Hematopoietic multipotent progenitor cell treated with erythropoietin and hydrocortisone succinate and interleukin-3 and kit ligand, for 15 days (in vitro differentiated cells): ENCODE measurements at regions not wholly inside any gene's neighbourhood (a gene's known extent, or its start where the extent isn't known, plus 50 kb on each side); places are given as distances from the start of the nearest gene placed in this dataset.

Source experiments
- DNase-seq: peaks from one replicate; pipeline ENCODE4 v3.0.0-alpha.2; 2015; ENCODE audit warnings: low spot score

DNA sequence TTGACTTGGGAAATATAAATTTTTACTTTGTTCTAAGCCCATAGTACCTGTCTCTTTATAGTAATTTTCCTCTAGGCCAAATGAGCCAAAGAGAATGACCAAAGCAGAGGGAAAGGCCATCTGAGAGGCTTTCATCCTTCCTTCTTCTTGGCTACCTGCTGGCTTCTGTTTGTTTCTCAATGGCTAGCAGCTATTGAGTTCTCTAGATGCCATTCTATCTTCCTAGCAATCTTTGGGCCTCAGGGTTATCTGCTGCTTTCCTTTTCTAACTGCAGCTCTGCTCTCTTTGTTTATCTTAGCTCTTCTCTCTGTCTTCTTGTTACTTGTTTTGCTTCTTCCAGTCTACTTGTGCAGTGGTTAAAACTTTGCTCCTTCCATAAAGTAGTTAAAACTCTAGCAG lies 601.1 kb upstream of the NRXN1 start:
- no peak for DNase-seq

DNA sequence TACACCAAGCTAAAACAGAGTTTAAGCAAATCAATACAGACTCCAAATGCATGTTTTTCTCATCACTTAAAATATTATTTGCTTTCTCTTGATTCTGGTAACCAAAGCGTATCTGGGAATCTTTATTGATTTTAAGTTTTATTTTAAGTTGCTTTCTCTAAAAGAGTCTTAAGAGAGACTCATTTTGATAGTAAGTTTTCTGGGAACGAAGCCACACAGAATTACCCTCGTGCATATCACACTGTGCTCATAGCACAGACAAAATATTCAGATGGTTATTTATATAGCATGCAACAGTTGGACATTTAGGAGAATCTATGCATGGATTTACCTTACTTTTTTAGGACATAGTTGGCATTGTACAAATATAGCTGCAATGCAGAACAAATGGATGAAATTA lies 597.5 kb upstream of the NRXN1 start:
- no peak for DNase-seq

DNA sequence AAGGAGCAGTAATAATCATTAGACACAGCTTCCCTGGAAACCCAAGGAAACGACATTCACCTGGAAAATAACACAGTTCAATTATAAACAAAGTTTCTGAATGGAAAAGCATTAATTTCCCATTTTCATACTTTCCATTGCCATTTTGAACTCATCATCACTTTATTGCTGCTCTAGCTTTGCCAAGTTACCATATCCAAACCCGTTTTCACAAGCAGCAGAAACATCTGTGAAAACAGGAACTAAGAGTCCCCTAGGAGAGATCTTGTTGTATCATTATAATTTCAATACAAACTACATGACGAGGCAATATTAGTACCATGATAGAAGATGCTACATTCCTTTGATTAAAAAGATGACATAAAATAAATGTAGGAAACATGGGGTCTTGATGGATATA lies 597.0 kb upstream of the NRXN1 start:
- DNase-seq = no peak

DNA sequence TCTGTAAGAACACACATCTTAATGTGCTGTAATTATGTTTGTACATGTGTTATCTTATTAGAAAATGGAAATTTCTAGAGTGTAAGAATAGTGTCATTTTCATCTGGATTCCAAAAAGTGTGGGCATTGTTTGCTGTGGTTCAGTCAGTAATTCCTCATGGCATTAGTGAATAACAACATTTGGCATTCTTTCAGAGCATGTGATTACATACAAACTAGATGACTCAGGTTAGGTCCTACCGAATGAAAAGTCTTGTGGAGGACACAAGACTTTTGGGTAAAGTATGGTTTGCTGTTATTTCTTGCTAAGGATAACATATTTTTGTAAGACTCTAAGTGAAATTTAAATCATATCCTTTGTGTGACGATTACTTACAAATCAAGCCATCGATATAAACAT lies 593.1 kb upstream of the NRXN1 start:
- DNase-seq = no peak

DNA sequence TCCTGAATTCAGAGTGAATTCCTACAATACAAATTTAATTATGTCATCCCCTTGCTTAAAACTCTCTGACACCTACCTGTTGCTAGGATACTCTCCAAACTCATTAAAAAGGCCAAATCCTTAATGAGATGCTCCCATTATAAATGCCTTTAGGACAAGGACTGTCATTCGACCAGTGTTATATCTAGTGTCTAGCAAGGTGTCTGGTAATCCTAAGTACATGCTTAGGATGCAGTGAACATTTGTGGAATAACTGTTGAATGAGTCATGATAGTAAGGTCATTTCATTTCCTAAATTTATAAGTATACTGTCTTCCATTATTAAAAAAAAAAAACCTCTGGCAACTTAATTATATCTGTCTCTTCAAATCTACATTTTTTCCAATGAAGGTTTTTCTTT lies 588.9 kb upstream of the NRXN1 start:
- no peak for DNase-seq

DNA sequence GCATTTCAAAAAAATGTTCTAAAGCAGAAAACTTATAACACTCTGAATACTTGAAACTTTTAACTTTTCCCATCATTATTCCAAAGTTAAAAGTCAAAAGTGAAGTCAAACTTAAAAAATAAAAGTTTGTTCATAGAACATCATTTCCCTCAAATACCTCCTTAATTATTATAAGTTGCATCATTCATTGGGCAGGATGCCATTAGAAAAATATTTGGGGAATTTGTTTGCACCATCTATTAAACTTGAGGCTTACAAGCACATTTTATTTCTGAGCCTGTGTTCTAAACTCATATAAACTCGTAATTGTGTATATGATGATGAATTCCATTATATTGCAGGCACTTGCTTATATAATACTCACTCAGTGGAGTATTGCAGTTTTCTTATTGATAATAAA lies 588.0 kb upstream of the NRXN1 start:
- no peak for DNase-seq

DNA sequence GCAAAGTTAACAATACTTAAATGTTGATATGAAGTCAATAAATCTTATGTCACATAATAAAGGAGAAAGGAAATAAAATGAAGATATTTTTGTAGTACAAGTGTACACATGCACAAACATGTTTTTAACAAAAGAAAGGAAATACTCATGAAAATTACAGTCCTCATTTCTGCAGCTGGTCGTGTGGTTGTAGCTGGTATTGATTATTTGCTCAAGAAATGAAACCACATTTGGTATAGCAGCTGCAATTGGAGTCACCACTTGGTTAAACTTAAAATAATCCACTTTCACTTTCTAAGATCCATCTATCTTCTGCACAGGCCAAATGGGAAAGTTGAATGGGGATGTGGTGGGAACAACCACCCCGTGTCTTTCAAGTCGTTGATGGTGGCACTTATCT lies 580.5 kb upstream of the NRXN1 start:
- DNase-seq = no peak

DNA sequence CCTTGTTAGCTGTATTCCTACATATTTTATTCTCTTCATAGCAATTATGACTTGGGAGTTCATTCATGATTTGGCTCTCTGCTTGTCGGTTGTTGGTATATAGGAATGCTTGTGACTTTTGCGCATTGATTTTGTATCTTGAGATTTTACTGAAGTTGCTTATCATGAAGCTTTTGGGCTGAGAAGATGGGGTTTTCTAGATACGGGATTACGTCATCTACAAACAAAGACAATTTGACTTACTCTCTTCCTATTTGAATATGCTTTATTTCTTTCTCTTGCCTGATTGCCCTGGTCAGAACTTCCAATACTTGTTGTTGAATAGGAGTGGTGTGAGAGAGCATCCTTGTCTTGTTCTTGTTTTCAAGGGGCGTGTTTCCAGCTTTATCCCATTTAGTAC lies 569.8 kb upstream of the NRXN1 start:
- no peak for DNase-seq

DNA sequence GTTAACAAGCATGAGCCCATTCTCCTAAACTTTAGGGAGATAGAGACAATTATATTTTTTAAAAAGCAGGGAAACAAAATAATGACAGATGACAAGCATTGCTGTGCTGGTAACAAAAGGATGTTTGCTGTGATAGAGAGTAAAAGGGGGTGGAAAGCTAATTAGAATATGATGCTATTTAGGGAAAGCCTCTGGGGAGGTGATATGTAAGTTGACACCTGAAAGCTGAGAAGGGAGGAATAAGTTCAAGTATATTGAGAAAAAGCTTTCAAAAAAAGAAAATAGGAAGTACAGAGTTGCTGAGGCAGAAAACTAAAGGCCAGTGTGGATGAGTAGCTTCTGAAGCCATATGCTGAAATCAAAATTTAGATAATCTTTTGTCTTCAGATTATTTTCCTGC lies 565.2 kb upstream of the NRXN1 start:
- no peak for DNase-seq

DNA sequence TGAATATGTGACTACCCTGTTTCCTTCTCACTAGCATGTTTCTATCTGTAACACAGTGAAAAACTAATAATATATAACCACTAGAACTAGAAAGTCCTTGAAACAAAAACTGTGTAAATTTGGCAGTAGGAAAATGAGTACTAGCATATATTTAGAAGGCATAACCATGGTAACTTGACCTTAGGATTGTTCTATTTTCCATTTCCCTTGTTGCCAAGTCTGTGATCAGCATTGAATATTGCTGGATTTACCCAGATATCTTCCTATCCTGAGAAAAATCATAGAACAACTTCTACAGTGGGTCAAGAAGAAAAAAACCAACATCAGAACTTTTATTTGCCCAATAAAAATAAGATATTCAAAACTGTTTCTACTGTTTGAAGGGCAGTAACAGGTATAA lies 563.9 kb upstream of the NRXN1 start:
- no peak for DNase-seq

DNA sequence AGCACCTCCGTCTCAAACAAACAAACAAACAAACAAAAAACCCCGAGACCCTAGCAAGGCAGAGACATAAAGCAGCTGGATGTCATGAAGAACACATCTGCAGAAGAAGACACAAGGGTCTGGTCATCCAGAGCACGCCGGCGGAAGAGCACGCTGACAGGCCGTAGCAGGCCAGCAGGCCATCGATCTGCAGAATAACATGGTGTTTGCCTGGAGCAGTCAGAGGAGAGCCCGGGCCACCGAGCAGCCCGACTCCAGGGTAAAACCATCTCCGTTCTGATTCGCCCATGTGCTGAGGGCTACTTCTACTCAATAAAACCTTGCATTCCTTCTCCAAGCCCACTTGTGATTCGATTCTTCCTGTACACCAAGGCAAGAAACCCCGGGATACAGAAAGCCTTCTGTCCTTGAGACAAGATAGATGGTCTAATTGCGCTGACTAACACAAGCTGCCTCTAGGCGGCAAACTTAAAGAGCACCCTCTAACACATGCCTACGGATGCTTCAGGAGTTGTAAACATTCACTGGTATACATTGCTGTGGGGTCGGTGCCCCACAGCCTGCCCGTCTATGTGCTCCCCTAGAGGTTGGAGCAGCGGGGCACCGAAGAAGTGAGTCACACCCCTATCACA lies 549.8 kb upstream of the NRXN1 start:
- no peak for DNase-seq

DNA sequence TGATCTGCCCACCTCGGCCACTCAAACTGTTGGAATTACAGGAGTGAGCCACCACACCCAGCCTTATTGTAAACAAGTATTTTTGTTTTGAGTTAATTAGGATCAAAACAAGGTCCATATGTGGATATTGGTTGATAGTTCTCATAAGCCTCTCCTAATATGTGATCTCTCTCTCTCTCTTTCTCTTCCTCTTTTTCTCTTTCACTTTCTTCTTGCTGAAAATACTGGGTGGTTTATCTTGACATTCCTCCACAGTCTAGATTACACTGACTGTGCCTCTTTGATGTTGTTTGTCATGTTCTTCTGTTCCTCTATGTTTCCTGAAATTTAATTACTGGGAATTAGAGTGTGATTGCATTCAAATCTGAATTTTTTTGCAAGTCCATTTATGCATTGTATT lies 547.5 kb upstream of the NRXN1 start:
- no peak for DNase-seq

DNA sequence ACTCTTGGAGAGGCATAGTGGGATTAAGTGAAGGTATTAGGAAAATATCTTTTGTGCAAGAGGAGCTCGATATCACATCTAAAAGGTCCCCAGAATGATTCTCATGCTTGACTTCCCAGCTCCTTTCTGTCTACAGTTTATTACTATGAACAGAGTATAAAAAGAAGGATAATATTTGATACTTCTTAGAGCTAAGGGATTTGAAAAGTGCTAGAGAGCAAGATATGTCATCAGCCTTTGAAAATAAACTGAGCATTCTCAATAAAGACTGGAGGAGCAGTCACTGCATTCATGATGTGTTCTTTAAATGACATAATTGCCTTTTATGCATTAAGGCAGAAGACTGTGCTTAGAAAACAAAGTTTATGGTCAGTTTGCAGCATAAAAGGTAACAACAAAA lies 543.2 kb upstream of the NRXN1 start:
- no peak for DNase-seq

DNA sequence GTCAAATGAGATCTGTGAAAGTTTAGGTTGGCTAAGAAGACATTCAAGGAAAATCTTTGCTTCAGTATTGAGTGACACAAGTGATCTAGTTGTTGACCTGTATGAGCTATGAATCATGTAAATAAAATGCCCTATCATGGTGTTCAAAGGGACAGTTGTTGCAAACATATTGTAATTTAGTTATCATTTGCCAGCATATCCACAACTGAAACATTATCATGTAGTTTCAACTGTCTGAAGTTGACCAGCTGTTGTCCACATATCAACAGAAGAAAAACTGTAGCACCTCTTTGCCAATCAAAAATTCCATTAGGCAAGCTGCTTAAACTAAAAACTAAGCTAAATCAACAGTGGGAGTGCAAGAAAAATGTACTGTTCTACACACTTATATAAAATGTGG lies 527.1 kb upstream of the NRXN1 start:
- no peak for DNase-seq

DNA sequence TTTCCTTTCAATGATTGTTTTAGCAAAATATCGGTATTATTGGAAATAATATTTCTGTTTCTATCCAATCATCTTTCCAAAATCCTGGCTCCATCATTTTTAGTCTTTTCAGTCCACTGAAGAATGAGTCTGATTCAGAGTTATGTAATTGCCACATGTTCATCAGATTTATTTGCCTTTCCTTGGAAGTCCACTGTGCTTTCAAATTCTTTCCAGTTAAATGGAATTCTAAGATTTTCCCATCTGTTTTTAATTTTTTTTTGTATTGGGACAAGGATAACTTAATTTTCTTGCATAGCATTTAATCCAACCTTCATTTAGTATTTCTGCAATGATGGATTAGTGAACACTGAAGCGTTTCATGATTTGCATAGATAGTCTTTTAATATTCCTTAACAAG lies 521.5 kb upstream of the NRXN1 start:
- DNase-seq = no peak

DNA sequence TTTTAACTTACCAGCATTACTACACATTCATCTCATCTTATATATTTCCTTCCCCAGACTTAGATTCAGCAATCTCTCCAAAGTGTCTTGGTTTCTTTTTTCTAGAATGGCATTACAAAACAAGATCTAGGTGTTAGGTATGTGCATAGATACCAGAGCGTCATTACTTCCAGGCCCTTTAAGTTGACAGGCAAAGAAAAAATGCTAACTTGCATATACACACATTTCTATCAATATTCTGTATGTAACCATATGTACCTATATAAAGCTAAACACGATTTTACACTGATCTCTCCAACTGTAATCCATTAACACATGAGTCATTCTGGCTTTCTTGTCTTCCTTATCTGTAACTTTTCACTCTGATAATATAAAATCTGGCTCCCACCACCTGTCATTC lies 503.8 kb upstream of the NRXN1 start:
- DNase-seq = no peak

DNA sequence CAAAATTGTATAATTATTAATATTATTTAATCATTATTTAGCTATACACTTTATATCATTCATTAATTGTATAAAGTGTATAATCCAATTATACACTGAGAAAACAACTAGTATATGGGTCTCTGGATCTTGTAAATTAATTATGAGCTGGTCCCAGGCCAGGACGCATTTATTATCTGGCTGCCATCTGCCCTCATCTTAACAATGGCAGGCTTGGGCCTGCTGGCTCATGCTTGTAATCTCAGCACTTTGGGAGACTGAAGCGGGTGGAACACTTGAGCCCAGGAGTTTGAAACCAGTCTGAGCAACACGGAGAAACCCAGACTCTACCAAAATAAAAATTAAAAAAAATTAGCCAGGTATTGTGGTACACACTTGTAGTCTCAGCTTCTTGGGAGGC lies 502.2 kb upstream of the NRXN1 start:
- DNase-seq = no peak

DNA sequence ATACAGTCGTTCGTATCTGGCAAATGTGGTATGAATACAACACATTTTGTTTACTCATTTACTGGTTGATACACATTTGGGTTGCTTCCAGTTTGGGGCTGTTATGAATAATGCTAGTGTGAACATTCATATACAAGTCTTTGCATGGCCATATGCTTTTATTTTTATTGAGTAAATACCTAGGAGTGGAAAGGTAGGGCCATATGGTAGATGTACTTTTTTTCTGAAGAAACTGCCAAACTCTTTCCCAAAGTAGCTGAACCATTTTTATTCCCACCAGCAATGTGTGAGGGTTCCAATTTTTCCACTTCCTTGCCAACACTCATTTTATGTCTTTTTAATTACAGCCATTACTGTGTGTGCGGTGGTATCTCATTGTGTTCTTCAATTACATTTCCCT lies 496.2 kb upstream of the NRXN1 start:
- DNase-seq = no peak

DNA sequence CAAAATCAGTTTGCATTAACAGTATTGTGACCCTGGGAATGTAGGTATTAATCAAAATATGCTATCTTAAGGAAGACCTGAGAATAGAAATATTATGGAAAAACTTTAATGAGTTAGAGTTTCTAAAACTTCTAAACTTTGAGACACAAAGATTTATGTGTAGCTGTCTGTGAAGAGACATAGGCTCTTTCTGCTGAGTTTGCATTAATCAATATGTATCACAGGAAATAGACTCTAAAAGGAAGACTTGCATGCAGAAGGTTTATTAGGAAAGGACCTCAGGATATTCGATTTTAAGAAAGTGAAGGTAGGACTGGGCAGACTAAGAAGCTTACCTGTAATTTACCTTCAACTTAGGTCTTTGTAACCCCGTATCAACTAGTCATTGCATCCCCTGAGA lies 494.8 kb upstream of the NRXN1 start:
- no peak for DNase-seq

DNA sequence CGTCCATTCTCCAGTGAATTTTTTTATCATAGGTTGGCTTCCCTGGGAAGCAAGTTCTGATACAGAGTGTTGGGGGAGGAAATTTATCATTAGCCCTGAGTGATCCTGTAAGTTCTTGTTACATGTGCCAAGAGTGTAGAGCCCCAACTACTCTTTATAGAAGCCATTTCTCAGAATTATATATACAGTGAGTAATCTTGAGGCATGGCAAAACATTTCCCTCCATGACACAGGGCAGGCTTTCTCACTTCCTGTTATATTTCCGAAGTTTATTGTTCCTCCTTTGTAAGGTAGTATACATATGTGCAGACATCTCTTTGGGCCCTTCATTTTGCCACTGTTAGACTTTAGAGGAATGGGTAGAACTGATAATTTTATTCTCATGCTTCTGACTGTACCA lies 484.7 kb upstream of the NRXN1 start:
- no peak for DNase-seq

DNA sequence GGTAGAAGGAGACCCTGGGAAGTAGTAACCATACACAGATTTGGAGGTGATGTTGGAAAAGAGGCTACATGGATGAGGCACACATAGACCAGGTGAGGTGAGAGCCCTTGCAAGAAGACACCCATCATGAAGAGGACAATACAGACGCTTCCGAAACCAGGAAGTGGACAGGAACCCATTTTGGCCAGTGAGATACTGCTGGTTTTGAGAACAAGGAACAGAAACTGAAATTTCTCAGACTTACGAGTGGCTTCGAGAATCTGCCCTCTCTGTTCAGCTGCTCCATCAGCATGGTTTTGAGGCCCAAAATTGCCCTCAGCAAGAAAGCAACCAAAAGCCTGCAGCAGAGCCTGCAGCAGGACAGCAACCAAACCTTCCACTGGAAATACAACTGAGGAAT lies 479.1 kb upstream of the NRXN1 start:
- DNase-seq = no peak

DNA sequence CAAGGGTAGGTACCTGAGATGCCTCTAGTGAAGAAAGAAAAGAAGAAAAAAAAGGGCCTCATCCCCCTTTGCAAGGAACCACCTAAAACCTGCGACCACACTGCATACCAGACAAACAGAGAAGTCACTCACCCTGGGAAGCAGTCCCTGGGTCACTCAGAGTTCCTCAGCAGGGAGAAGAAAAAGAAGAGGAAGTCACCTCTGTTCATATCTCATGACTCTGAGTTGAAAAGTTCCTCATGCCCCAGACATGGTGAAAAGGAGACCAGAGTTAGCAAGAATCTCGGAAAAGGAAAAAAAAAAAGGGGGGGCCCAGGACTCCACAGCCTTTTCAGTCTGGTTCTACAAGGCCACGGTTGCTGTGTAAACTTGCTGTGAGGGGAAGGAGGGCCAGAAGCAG lies 478.4 kb upstream of the NRXN1 start:
- DNase-seq = no peak

DNA sequence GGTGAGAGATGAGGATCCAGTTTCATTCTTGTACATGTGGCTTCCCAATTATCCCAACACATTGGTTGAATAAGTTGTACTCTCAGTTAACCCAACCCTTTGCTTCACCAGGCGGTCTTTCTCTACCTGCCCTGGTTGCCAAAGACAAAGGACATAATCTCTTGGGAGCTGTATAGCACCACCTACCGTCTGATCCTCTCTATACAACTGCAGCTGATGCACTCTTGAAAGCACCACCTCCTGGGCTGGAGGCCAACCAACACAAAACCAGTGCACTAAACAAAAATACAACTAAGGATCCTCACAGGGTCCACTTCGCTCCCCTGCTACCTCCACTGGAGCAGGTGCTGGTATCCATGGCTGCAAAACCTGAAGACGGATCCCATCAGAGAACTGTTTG lies 473.6 kb upstream of the NRXN1 start:
- DNase-seq = no peak

DNA sequence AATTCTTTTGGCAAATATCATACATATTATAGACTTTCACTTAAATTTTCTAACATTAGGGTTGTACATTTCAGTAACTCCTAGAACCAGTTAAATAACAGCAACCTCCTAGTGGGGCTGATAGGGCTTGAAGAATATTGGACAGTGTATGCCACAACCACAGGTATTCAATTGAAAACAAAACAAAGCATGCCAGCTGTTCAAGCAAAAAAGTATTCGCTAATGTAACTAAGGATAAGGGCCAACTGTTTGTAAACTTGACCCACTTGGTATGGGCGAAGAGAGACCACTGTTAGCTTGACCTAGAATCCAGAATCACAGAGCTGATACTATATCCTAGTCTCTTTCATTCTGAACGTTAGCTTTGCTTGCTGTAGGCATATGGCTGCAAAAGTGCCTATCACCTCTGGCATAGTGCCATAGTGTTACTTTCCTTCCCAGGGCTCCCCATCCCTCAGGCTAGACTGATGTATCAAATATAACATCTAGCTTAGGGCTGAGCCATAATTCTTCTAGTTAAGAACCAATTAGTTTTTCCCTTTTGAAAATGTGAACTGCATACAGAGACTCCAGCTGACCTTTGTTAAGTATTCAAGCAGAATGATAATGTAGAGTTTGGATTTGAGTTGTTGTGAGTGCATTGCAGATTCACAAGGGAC lies 458.8 kb upstream of the NRXN1 start:
- DNase-seq = no peak

DNA sequence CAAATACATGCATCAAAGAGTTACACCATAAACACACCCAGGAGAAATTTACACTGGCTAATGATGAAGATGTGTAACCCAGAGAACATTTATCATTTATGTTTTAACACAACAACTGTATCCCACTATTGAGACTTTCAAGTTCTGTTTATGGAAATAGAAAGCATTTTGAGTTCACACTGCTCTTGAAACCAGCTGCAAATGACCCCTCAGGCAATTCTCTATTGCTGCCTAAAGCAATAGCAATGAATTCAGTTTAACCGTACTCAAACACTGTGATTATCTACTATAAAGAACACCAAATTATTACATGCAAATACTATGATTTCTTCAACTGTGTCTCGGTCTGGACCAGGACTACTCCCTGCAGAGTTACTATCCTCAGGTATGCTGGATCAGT lies 452.7 kb upstream of the NRXN1 start:
- DNase-seq = no peak
